Activated CD8-positive, alpha-beta memory T cell treated with anti-CD3 and anti-CD28 coated beads for 4 hours (primary cell): ENCODE measurements at regions not wholly inside any gene's neighbourhood (a gene's known extent, or its start where the extent isn't known, plus 50 kb on each side); places are given as distances from the start of the nearest gene placed in this dataset.

Experiments used
- DNase-seq, 2 donors: peaks; one replicate each; pipeline ENCODE4 v3.0.0-alpha.2; 2020; ENCODE audit warnings: low read depth in 2 of 2

DNA sequence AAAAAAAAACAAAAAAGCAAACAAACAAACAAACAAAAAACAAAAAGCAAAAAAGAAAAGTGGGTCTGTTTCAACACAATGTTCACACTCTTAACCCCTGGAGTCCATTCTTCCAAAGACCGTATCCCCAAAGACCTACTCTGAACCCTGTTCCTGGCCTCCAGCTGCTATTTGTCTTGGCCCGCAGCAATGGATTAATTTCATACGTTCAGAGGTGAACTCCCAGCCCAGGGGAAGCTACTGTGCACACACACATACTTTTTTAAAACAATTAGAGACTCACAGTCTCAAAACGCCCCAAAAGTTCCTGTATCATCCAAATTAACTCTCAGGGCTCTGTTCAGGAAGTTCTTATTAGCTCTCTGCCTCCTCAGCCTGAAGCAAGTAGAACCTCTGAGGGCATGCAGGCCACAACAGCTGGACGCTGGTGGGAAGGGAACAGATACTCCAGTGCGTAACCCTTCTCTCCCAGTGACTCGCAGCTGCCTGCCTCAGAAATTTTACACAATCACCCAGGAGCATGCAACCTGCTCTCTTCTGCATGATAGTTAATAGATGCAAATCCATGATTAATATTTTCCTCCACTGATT is 395.4 kb downstream of the RRAGC start:
- no peak for DNase-seq

- DNase-seq: no peak
Observed at GRCh38 chr1:38463074-38463473, 396.5 kb downstream of the RRAGC start.

DNA sequence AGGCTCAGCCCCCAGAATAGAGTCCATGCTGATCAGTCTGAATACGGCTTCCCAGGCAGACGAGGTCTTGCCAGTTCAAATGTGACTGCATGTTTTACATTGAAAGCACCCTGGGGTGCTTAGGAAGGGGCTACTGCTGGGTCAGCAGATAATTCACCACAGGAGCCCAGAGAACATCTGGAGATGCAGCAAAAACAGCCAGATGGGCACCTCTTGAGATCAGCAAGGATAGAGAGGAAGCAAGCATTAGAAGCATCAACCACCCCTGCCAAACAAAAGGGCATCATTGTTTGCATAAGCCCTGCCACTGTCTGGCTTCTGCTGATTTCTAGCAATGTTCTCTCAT is 403.1 kb downstream of the RRAGC start:
- no peak for DNase-seq

DNA sequence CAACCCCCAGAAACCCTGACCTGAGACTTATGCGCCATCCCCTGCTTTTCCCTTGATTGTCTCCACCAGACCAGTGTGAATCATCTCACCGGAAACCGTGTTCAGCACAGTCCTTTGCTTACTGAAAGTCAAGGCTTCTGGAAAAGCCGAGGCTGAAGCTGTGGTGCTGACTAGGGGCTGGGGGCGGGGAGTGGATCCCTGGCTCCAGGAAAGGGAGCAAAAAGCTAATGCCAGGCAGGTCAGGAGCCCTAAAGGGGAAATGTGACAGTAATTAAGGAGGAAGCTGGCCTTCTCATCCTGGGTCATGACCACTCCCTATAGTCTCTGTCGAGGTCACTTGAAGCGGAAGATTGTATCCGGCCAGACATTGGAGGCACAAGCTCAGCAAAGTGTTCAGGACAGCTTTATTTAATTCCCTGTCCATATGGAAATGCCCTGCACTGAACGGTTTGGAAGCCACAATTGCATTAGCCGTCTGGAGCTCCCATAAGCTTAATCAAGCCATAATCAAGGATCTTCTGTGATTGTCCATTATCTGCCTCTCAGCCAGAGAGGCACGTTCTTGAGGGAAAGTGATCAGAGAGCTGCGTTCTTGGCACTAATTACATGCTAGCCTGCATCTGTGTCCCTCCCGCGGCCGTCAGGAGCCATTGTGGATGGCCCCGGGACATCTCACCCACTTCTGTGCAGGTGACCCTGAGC is 403.6 kb downstream of the RRAGC start:
- no peak for DNase-seq

GRCh38 chr1:38454749-38455441 is 404.7 kb downstream of the RRAGC start:
- DNase-seq: no peak

DNA sequence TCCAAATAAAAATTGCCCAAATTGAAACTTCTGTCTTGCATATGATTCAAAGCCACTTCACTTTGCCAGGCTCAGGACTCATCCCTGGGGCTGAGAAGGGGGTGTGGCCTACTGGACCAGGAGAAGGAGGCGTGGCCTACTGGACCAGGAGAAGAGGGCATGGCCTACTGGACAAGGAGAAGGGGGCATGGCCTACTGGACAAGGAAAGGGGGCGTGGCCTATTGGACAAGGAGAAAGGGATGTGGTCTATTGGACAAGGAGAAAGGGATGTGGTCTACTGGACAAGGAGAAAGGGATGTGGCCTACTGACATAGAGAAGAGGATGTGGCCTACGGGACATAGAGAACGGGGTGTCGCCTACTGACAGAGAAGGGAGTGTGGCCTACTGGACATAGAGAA is 405.3 kb downstream of the RRAGC start:
- DNase-seq: no peak

- no peak for DNase-seq
Observed at GRCh38 chr1:38452246-38452645, 405.7 kb upstream of the POU3F1 start.

DNA sequence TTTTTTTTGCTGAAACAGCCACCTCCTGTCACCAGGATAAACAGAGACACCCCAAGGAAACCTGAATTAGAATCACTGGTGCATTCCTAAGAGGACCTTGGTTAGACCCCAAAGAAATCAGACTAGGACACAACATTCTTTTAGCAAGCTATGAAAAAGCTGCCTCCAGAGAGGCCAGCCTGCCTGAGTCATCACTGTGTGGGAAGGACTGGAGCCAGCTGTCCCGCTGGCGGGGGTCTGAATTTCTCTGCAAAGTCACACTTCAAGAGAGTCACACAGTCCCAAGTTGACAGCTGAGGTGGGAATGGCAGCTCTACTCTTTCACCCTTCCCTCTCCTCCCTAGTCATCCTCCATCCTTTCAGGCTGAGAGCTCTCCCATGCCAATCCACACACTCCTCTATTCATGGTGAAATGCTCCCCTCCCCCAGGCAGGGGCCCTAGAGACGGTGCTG is 405.0 kb upstream of the POU3F1 start:
- no peak for DNase-seq

GRCh38 chr1:38448893-38449292 is 402.3 kb upstream of the POU3F1 start:
- DNase-seq: no peak

- DNase-seq: no peak
Observed at GRCh38 chr1:38446936-38447335, 400.3 kb upstream of the POU3F1 start.

DNA sequence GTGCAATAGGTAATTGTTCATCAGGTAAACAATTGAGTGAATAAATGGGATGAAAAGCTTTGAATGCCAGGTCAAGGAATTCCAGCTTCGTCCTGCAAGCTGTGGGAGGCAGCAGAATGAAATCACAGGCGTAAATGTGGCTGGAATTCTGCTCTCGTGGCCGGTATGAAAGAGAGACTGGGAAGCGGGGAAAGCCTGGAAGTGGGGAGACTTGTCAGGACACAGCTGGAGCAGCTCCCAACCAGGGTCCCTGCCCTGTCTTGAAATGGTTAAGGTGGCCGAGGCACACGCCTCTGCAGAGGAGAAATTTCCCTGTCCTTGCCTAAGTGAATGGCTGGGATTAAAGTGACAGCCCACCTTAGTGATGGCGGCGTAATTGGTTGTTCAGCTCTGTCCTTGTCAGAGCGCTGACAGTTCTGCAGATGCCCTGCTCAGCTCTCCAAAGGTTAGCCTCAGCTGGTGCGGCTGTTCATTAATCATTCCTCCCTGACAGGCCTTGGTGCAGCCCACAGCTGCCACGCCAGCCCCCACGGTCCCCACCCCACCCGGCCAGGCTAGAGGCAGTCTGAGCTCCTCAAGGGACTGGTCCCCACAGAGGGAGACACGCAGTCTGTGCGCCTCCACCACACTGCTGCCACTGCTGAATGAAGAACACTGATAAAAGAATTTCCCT is 398.3 kb upstream of the POU3F1 start:
- no peak for DNase-seq

GRCh38 chr1:38444311-38444710 is 397.7 kb upstream of the POU3F1 start:
- no peak for DNase-seq

- no peak for DNase-seq
Observed at GRCh38 chr1:38440402-38440801, 393.8 kb upstream of the POU3F1 start.

DNA sequence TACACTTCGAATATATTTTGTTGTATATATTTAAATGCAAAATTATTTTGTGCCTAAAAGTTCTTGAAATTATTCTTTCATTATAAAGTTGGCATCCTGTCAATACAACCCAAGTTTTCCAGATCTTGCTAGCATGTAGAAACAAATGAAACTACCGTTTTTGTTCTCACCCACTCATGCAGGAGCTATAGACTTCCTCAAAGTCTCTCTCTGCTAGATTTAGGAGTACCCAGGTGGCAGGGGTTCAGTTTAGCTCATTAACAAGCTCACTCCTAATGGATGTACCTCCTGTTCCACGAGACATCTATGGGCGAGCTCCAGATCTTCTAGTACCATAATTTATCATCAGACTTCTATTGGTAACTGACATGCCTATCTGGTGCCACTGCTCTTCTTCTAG is 390.2 kb upstream of the POU3F1 start:
- no peak for DNase-seq

DNA sequence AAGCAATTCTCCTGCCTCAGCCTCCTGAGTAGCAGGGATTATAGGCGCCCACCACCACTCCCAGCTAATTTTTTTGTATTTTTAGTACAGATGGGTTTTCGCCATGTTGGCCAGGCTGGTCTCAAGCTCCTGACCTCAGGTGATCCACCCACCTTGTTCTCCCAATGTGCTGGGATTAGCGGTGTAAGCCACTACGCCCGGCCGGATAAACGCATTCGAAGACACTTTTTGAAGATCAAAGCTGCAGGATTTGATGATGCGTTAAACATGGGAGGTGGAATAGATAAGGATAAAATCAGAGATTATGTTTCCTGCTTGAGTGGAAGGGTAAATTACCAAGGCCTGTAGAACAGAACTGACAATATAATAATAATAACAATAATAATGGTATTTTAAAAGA is 389.4 kb upstream of the POU3F1 start:
- no peak for DNase-seq

GRCh38 chr1:38433084-38433722 is 386.6 kb upstream of the POU3F1 start:
- no peak for DNase-seq

- no peak for DNase-seq
Observed at GRCh38 chr1:38431535-38432376, 385.2 kb upstream of the POU3F1 start.

- DNase-seq: no peak
Observed at GRCh38 chr1:38430949-38431348, 384.4 kb upstream of the POU3F1 start.

DNA sequence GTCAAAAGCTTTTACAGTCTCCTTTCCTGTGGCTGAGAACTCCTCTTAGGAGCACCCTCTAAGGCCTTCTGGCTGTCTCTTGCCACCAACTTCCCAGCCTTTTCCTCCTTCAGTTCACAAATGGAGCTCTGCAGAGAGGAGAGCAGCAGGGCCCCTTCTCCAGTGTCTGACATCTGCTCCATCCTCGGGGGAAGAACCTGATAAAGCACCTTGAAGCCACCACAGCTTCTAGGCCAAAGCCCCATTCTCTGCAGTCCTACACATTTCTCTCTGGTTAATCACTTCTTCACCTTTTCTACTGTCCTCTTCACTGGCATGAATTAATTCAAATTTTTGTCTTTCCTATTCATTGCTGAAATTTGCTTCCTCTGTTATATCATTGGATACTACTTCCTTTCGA is 378.1 kb upstream of the POU3F1 start:
- no peak for DNase-seq

DNA sequence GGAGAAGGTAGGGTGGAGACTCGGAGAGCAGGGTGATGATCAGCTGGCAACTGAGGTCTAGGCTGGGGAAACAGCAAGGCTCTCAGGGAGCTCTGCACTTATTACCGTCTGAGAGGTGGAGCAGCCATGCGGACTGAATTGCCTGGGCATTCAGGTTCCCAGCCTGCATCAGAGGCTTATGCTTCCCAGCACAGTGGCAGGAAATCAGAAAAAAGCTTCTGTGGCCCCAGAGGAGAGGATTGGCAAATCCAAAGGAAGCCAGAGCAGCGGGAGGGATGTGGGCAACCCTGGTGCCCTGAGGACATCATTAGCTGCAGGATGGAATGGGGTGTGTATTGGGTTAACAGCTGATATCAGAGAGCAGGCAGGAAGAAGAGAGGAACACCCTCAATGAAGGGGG is 374.1 kb upstream of the POU3F1 start:
- no peak for DNase-seq
